H1 (cell line): ENCODE measurements at regions not wholly inside any gene's neighbourhood (a gene's known extent, or its start where the extent isn't known, plus 50 kb on each side); places are given as distances from the start of the nearest gene placed in this dataset.

Source experiments
- BACH1 ChIP-seq: IDR thresholded peaks from 2 replicates; pipeline ENCODE4 v1.6.1; 2012; ENCODE audit warnings: low read length, improper control_type of control experiment
- CEBPB ChIP-seq: IDR thresholded peaks from 2 replicates; pipeline ENCODE4 v1.6.1; 2012; ENCODE audit warnings: low read depth, low read length
- CTCF ChIP-seq, 3 experiments: IDR thresholded peaks; 1 replicate in 2 of 3; 2 replicates in 1 of 3; pipeline versions ENCODE4 v1.5.1 to v1.6.1; 2011; ENCODE audit warnings: low read length in 3 of 3, mild to moderate bottlenecking in 3 of 3, inconsistent platforms in 2 of 3, low read depth in 1 of 3, moderate library complexity in 1 of 3; ENCODE audit not compliant: insufficient read depth in 1 of 3; ENCODE audit errors: control extremely low read depth in 1 of 3
- KDM1A ChIP-seq: fragments of 200-600, 300-600 bp; sonication (generic); IDR thresholded peaks from 2 replicates; pipeline ENCODE4 v1.7.1; 2016; ENCODE audit warnings: mild to moderate bottlenecking, low read length, borderline replicate concordance
- MAX ChIP-seq: IDR thresholded peaks from 2 replicates; pipeline ENCODE4 v1.6.1; 2012; ENCODE audit warnings: inconsistent platforms
- POLR2A ChIP-seq, 2 experiments: IDR thresholded peaks; 1 replicate in 1 of 2; 2 replicates in 1 of 2; pipeline ENCODE4 v1.6.1; 2011; ENCODE audit warnings: low read depth in 2 of 2, low read length in 2 of 2, mild to moderate bottlenecking in 2 of 2; ENCODE audit errors: control extremely low read depth in 1 of 2
- SIN3A ChIP-seq, 2 experiments: IDR thresholded peaks in 1 of 2; conservative IDR thresholded peaks in 1 of 2; 2 replicates each; pipeline ENCODE4 v1.6.1; 2011 to 2012; ENCODE audit warnings: low read length in 2 of 2, improper control_type of control experiment in 1 of 2, low read depth in 1 of 2, mild to moderate bottlenecking in 1 of 2
- SIRT6 ChIP-seq: IDR thresholded peaks from one replicate; pipeline ENCODE4 v1.7.1; 2012; ENCODE audit warnings: low read length, inconsistent platforms
- USF2 ChIP-seq: IDR thresholded peaks from 2 replicates; pipeline ENCODE4 v1.6.1; 2011; ENCODE audit warnings: low read length, improper control_type of control experiment
- ZNF274 ChIP-seq: IDR thresholded peaks from 2 replicates; pipeline ENCODE4 v1.7.0; 2012; ENCODE audit warnings: low read length, borderline replicate concordance; ENCODE audit errors: extremely low read depth

GRCh38 chr22:49575703-49576081, 252.0 kb downstream of the BRD1 start:
- TF ChIP-seq CTCF (IDR thresholded peaks at IDR 0.05; ENCODE audit: control extremely low read depth in 1 of 3, insufficient read depth in 1 of 3, low read depth in 1 of 3, low read length in 3 of 3), result no peak
- no peak for TF ChIP-seq SIRT6
- TF ChIP-seq POLR2A (IDR thresholded peaks at IDR 0.05; ENCODE audit: control extremely low read depth in 1 of 2, low read depth in 2 of 2, low read length in 2 of 2), result no peak
- TF ChIP-seq CEBPB, result no peak
- no peak for TF ChIP-seq USF2
- TF ChIP-seq BACH1, result no peak
- TF ChIP-seq KDM1A, result no peak
- no peak for TF ChIP-seq MAX
- TF ChIP-seq ZNF274, result no peak
- no peak for TF ChIP-seq SIN3A (conservative IDR thresholded peaks at IDR 0.05 in 1 of 2, IDR thresholded peaks at IDR 0.05 in 1 of 2; ENCODE audit: low read depth in 1 of 2, low read length in 2 of 2)
